Sigmoid colon (tissue), 4 donors: ENCODE measurements at regions not wholly inside any gene's neighbourhood (a gene's known extent, or its start where the extent isn't known, plus 50 kb on each side); places are given as distances from the start of the nearest gene placed in this dataset.

ENCODE experiments used
- POLR2A ChIP-seq, 2 donors: fragments of 450-650 bp; IDR thresholded peaks; one replicate each; pipeline ENCODE4 v1.6.1; 2016; ENCODE audit warnings: antibody characterized with exemption in 2 of 2, mild to moderate bottlenecking in 2 of 2, moderate library complexity in 2 of 2
- POLR2AphosphoS5 ChIP-seq, 4 donors: sonication (generic); formaldehyde crosslinking; IDR thresholded peaks; one replicate each; pipeline ENCODE4 v1.6.1; 2017; ENCODE audit warnings: antibody characterized with exemption in 4 of 4
- TF ChIP-seq, protein P1 (sequence below), 4 experiments: fragments of 450-650 bp in 3 of 4; fragments of 200-600 bp in 1 of 4; IDR thresholded peaks; one replicate each; pipeline ENCODE4 v1.5.1; 2016 to 2019; ENCODE audit warnings: antibody characterized with exemption in 4 of 4, mild to moderate bottlenecking in 3 of 4, moderate library complexity in 2 of 4

DNA sequence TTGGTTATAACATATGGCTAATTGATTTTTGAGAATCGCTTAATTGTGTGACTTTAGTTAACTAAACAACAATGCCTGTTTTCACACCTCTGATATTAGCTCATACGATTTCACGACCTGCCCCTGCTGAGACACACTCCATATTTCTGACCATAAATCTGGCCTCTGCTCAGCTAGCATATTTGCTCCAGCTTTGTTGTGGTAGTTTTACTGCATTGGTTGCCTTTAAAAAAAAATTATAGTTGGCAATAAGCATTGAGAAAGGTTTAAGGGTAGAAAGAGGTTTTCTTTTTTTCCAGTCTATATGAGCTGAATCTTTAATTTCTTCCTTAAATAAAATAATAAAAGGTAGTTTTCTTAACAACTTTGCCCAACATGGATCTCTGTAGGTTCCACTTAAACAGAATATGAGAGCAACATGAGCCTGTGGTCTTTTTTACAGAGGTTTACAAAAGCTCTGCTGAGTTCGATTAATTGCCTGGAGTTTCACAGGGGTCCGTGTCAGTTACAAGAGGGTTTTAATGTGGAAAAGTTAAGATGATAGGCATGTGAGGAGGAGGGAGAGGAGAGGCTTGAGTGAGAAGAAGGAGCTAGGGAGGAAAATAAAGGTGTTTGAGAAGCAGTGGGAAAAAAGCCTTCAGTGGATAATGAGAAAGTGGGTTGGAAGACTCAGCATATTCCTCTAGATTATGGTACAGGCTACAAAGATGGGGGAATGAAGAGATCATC is 318.2 kb downstream of the CXCL12 start:
- TF ChIP-seq POLR2A (IDR thresholded peaks at IDR 0.05) (no peak), POLR2AphosphoS5 (IDR thresholded peaks at IDR 0.05) (peak in 1 of 4 donors; percentile 3)
- TF ChIP-seq, protein P1, sequence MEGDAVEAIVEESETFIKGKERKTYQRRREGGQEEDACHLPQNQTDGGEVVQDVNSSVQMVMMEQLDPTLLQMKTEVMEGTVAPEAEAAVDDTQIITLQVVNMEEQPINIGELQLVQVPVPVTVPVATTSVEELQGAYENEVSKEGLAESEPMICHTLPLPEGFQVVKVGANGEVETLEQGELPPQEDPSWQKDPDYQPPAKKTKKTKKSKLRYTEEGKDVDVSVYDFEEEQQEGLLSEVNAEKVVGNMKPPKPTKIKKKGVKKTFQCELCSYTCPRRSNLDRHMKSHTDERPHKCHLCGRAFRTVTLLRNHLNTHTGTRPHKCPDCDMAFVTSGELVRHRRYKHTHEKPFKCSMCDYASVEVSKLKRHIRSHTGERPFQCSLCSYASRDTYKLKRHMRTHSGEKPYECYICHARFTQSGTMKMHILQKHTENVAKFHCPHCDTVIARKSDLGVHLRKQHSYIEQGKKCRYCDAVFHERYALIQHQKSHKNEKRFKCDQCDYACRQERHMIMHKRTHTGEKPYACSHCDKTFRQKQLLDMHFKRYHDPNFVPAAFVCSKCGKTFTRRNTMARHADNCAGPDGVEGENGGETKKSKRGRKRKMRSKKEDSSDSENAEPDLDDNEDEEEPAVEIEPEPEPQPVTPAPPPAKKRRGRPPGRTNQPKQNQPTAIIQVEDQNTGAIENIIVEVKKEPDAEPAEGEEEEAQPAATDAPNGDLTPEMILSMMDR (IDR thresholded peaks at IDR 0.05): no peak
